HEK293T (cell line): ENCODE measurements at regions not wholly inside any gene's neighbourhood (a gene's known extent, or its start where the extent isn't known, plus 50 kb on each side); places are given as distances from the start of the nearest gene placed in this dataset.

Experiments
- CTCF ChIA-PET: fragments of 350-600 bp; formaldehyde crosslinking; extraction: SDS; loops from one replicate; lab custom pipeline; 2021; ENCODE audit warnings: antibody characterized with exemption, inconsistent platforms; lab: Yijun Ruan, JAX
- POLR2A ChIA-PET: fragments of 350-600 bp; formaldehyde crosslinking; extraction: SDS; loops from one replicate; lab custom pipeline; 2020; ENCODE audit warnings: antibody characterized with exemption, inconsistent platforms; lab: Yijun Ruan, JAX
- DNase-seq: peaks from one replicate; pipeline ENCODE4 v3.0.0; 2012; ENCODE audit warnings: mixed read lengths; ENCODE audit errors: extremely low spot score
- ARNT ChIP-seq: fragments of 450-650 bp; IDR thresholded peaks from 2 replicates; pipeline ENCODE4 v1.6.1; 2017; ENCODE audit warnings: mild to moderate bottlenecking
- BHLHE40 ChIP-seq: fragments of 450-650 bp; IDR thresholded peaks from 2 replicates; pipeline ENCODE4 v1.6.1; 2016; ENCODE audit warnings: mild to moderate bottlenecking, moderate library complexity, borderline replicate concordance
- CTBP1 ChIP-seq: fragments of 450-650 bp; IDR thresholded peaks from 2 replicates; pipeline ENCODE4 v1.6.1; 2016; ENCODE audit warnings: borderline replicate concordance
- ELF4 ChIP-seq: fragments of 450-650 bp; IDR thresholded peaks from 2 replicates; pipeline ENCODE4 v1.6.1; 2017; ENCODE audit warnings: antibody characterized with exemption
- FOXA1 ChIP-seq: fragments of 450-650 bp; IDR thresholded peaks from 2 replicates; pipeline ENCODE4 v1.6.1; 2016; ENCODE audit warnings: mild to moderate bottlenecking
- FOXK2 ChIP-seq: fragments of 450-650 bp; IDR thresholded peaks from 2 replicates; pipeline ENCODE4 v1.6.1; 2016; ENCODE audit warnings: mild to moderate bottlenecking
- FOXM1 ChIP-seq: fragments of 450-650 bp; IDR thresholded peaks from 2 replicates; pipeline ENCODE4 v1.6.1; 2017; ENCODE audit warnings: mild to moderate bottlenecking, borderline replicate concordance
- HDGF ChIP-seq: fragments of 450-650 bp; IDR thresholded peaks from 2 replicates; pipeline ENCODE4 v1.6.1; 2017; ENCODE audit warnings: antibody characterized with exemption, borderline replicate concordance
- L3MBTL2 ChIP-seq: fragments of 450-650 bp; conservative IDR thresholded peaks from 2 replicates; pipeline ENCODE4 v1.6.1; 2016; ENCODE audit warnings: mild to moderate bottlenecking
- LEF1 ChIP-seq: fragments of 450-650 bp; IDR thresholded peaks from 2 replicates; pipeline ENCODE4 v1.6.1; 2017; ENCODE audit warnings: mild to moderate bottlenecking, borderline replicate concordance
- NFRKB ChIP-seq: fragments of 450-650 bp; IDR thresholded peaks from 2 replicates; pipeline ENCODE4 v1.6.1; 2016; ENCODE audit warnings: mild to moderate bottlenecking, moderate library complexity
- PKNOX1 ChIP-seq: fragments of 450-650 bp; IDR thresholded peaks from 2 replicates; pipeline ENCODE4 v1.6.1; 2016
- SP1 ChIP-seq: fragments of 450-650 bp; IDR thresholded peaks from 2 replicates; pipeline ENCODE4 v1.6.1; 2017
- SUZ12 ChIP-seq: fragments of 450-650 bp; IDR thresholded peaks from 2 replicates; pipeline ENCODE4 v1.6.1; 2016; ENCODE audit warnings: mild to moderate bottlenecking
- TARDBP ChIP-seq: fragments of 450-650 bp; IDR thresholded peaks from 2 replicates; pipeline ENCODE4 v1.6.1; 2016
- ZNF384 ChIP-seq: fragments of 450-650 bp; IDR thresholded peaks from 2 replicates; pipeline ENCODE4 v1.6.1; 2016

GRCh38 chr5:56538580-56538979 lies 276.8 kb upstream of the MAP3K1 start:
- TF ChIP-seq NFRKB: no peak
- no peak for TF ChIP-seq PKNOX1
- TF ChIP-seq SP1: no peak
- TF ChIP-seq ELF4: no peak
- TF ChIP-seq FOXK2: no peak
- no peak for TF ChIP-seq ARNT
- no peak for TF ChIP-seq FOXA1
- no peak for TF ChIP-seq LEF1
- no peak for TF ChIP-seq BHLHE40
- no peak for TF ChIP-seq FOXM1
- no peak for TF ChIP-seq CTBP1
- no peak for TF ChIP-seq ZNF384
- no peak for TF ChIP-seq TARDBP
- TF ChIP-seq SUZ12: no peak
- no peak for TF ChIP-seq HDGF
- ChIA-PET CTCF (no interaction called here), POLR2A (no interaction called here)
- DNase-seq: no peak

GRCh38 chr5:56535347-56535746 lies 280.0 kb upstream of the MAP3K1 start:
- TF ChIP-seq SP1 (no peak), SUZ12 (no peak)
- ChIA-PET CTCF (no interaction called here), POLR2A (no interaction called here)
- no peak for DNase-seq

GRCh38 chr5:56534102-56534829 lies 281.1 kb upstream of the MAP3K1 start:
- peak; percentile 18 for DNase-seq
- ChIA-PET POLR2A (no interaction called here), CTCF (no interaction called here)
- TF ChIP-seq PKNOX1 (no peak), LEF1 (no peak), ELF4 (no peak), ZNF384 (no peak), SUZ12 (no peak), CTBP1 (no peak), FOXA1 (no peak), ARNT (no peak), BHLHE40 (no peak), FOXM1 (no peak), TARDBP (no peak), L3MBTL2 (no peak), FOXK2 (no peak), SP1 (no peak), HDGF (no peak), NFRKB (no peak)

- ChIA-PET POLR2A (no interaction called here), CTCF (no interaction called here)
These were observed 282.9 kb upstream of the MAP3K1 start for GRCh38 chr5:56532466-56532865.

DNA sequence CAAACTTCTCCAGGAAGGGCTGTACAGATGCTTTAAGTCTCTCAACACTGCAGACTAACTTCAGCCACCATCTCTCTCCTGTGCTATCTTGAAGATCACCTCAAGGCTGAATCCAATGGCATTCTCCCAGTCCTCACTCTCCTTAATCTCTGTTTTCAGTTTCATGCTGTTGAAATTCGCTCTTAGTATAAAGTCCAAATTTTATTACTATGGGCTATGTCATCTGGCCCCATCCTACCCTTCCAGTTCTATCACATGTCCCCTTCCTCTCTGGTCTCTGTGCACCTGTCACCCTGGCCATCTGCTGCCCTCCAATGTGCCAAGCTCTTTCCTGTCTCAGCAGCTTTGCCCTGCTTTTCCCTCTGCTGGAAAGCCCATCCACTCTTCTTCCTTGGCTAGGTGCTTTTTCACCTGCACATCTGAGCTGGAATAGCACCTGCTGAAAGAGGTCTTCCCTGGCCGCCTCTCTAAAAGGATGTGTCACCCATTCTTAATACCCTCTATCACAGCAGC lies 284.7 kb upstream of the MAP3K1 start:
- TF ChIP-seq SUZ12 (no peak), TARDBP (no peak), FOXK2 (no peak), BHLHE40 (no peak), L3MBTL2 (no peak), ZNF384 (no peak), CTBP1 (no peak), ELF4 (no peak), SP1 (no peak), NFRKB (no peak), FOXM1 (no peak), LEF1 (no peak), HDGF (no peak), ARNT (no peak), PKNOX1 (no peak), FOXA1 (no peak)
- ChIA-PET CTCF (no interaction called here), POLR2A (no interaction called here)
- DNase-seq: no peak

More at GRCh38 chr5:56532466-56532865, 282.9 kb upstream of the MAP3K1 start:
- TF ChIP-seq FOXM1 (no peak), NFRKB (no peak), FOXK2 (no peak), ZNF384 (no peak), ARNT (no peak), ELF4 (no peak), L3MBTL2 (no peak), SP1 (no peak), TARDBP (no peak), LEF1 (no peak), FOXA1 (no peak), CTBP1 (no peak), SUZ12 (no peak), HDGF (no peak), BHLHE40 (no peak), PKNOX1 (no peak)
- DNase-seq: no peak
